ENCODE measurements at regions not wholly inside any gene's neighbourhood (a gene's known extent, or its start where the extent isn't known, plus 50 kb on each side); places are given as distances from the start of the nearest gene placed in this dataset.
"Not testable (repeated sequence)": the region's sequence is repeated elsewhere in the genome, so short reads cannot be mapped to it uniquely, and the experiment has no call there.

GRCh38 chr1:224548676-224549075, 67.4 kb upstream of the CNIH3 start:
- TF ChIP-seq CTCF (conservative IDR thresholded peaks at IDR 0.05; ENCODE audit: low read length) (no peak), EZH2phosphoT487 (IDR thresholded peaks at IDR 0.05; ENCODE audit: borderline replicate concordance) (no peak)
- Histone ChIP-seq H3K4me2 (ENCODE audit: low read depth, low read length, poor library complexity, severe bottlenecking) (no peak overlapping the region), H2AFZ (ENCODE audit: low read length) (no peak overlapping the region), H3K9ac (ENCODE audit: low read depth, low read length, poor library complexity, severe bottlenecking) (no peak overlapping the region), H3K9me2 (replicated peaks; ENCODE audit: low read depth, low read length) (no peaks in the 10 kb centered on the region), H3K36me3 (ENCODE audit: insufficient read depth, low read length) (no peaks in the 10 kb centered on the region), H3K79me2 (ENCODE audit: insufficient read depth, low read length) (no peaks in the 10 kb centered on the region), H3K9me3 (ENCODE audit: insufficient read depth, low read depth, low read length) (no peaks in the 10 kb centered on the region), H3K4me3 (ENCODE audit: low read length, poor library complexity, severe bottlenecking) (no peak overlapping the region), H3K27me3 (ENCODE audit: insufficient read depth, low read length, poor library complexity, severe bottlenecking) (no peaks in the 10 kb centered on the region), H3K4me1 (ENCODE audit: insufficient read depth, low read length, poor library complexity, severe bottlenecking) (peaks cover 10% of the 10 kb centered on the region), H4K20me1 (ENCODE audit: insufficient read depth, low read length, poor library complexity, severe bottlenecking) (no peaks in the 10 kb centered on the region), H3F3A (ENCODE audit: low read depth) (no peaks in the 10 kb centered on the region)

GRCh38 chr1:224551189-224551588, 64.9 kb upstream of the CNIH3 start:
- H3K9me2 ChIP-seq (replicated peaks; ENCODE audit: low read depth, low read length); H4K20me1 ChIP-seq (ENCODE audit: insufficient read depth, low read length, poor library complexity, severe bottlenecking); H3K9me3 ChIP-seq (ENCODE audit: insufficient read depth, low read depth, low read length); H2AFZ ChIP-seq (ENCODE audit: low read length); H3K27me3 ChIP-seq (ENCODE audit: insufficient read depth, low read length, poor library complexity, severe bottlenecking); H3F3A ChIP-seq (ENCODE audit: low read depth); H3K4me2 ChIP-seq (ENCODE audit: low read depth, low read length, poor library complexity, severe bottlenecking); H3K9ac ChIP-seq (ENCODE audit: low read depth, low read length, poor library complexity, severe bottlenecking); H3K36me3 ChIP-seq (ENCODE audit: insufficient read depth, low read length); H3K79me2 ChIP-seq (ENCODE audit: insufficient read depth, low read length); H3K4me3 ChIP-seq (ENCODE audit: low read length, poor library complexity, severe bottlenecking); H3K4me1 ChIP-seq (ENCODE audit: insufficient read depth, low read length, poor library complexity, severe bottlenecking): not testable (repeated sequence)

- no peak overlapping the region for H3K4me2 ChIP-seq (ENCODE audit: low read depth, low read length, poor library complexity, severe bottlenecking)
- no peaks in the 10 kb centered on the region for H3K9me3 ChIP-seq (ENCODE audit: insufficient read depth, low read depth, low read length)
- no peak overlapping the region for H2AFZ ChIP-seq (ENCODE audit: low read length)
- H3K4me1 ChIP-seq (ENCODE audit: insufficient read depth, low read length, poor library complexity, severe bottlenecking) = peaks cover 8% of the 10 kb centered on the region
- no peaks in the 10 kb centered on the region for H3F3A ChIP-seq (ENCODE audit: low read depth)
- H3K27me3 ChIP-seq (ENCODE audit: insufficient read depth, low read length, poor library complexity, severe bottlenecking) = no peaks in the 10 kb centered on the region
- no peak overlapping the region for H3K9ac ChIP-seq (ENCODE audit: low read depth, low read length, poor library complexity, severe bottlenecking)
- no peaks in the 10 kb centered on the region for H3K79me2 ChIP-seq (ENCODE audit: insufficient read depth, low read length)
- H4K20me1 ChIP-seq (ENCODE audit: insufficient read depth, low read length, poor library complexity, severe bottlenecking) = no peaks in the 10 kb centered on the region
- no peaks in the 10 kb centered on the region for H3K36me3 ChIP-seq (ENCODE audit: insufficient read depth, low read length)
- no peak overlapping the region for H3K4me3 ChIP-seq (ENCODE audit: low read length, poor library complexity, severe bottlenecking)
- no peaks in the 10 kb centered on the region for H3K9me2 ChIP-seq (replicated peaks; ENCODE audit: low read depth, low read length)
- no peak for TF ChIP-seq EZH2phosphoT487 (IDR thresholded peaks at IDR 0.05; ENCODE audit: borderline replicate concordance)
- no peak for TF ChIP-seq CTCF (conservative IDR thresholded peaks at IDR 0.05; ENCODE audit: low read length)
These were observed 62.1 kb upstream of the CNIH3 start for GRCh38 chr1:224554056-224554455.

GRCh38 chr1:224554620-224555259, 61.4 kb upstream of the CNIH3 start:
- Histone ChIP-seq H3K9ac (ENCODE audit: low read depth, low read length, poor library complexity, severe bottlenecking) (no peak overlapping the region), H3K27me3 (ENCODE audit: insufficient read depth, low read length, poor library complexity, severe bottlenecking) (no peaks in the 10 kb centered on the region), H4K20me1 (ENCODE audit: insufficient read depth, low read length, poor library complexity, severe bottlenecking) (no peaks in the 10 kb centered on the region), H3K79me2 (ENCODE audit: insufficient read depth, low read length) (no peaks in the 10 kb centered on the region), H3K4me1 (ENCODE audit: insufficient read depth, low read length, poor library complexity, severe bottlenecking) (peaks cover 8% of the 10 kb centered on the region), H2AFZ (ENCODE audit: low read length) (no peak overlapping the region), H3K4me2 (ENCODE audit: low read depth, low read length, poor library complexity, severe bottlenecking) (no peak overlapping the region), H3K9me2 (replicated peaks; ENCODE audit: low read depth, low read length) (no peaks in the 10 kb centered on the region), H3K9me3 (ENCODE audit: insufficient read depth, low read depth, low read length) (no peaks in the 10 kb centered on the region), H3K4me3 (ENCODE audit: low read length, poor library complexity, severe bottlenecking) (no peak overlapping the region), H3K36me3 (ENCODE audit: insufficient read depth, low read length) (no peaks in the 10 kb centered on the region), H3F3A (ENCODE audit: low read depth) (no peaks in the 10 kb centered on the region)
- TF ChIP-seq EZH2phosphoT487 (IDR thresholded peaks at IDR 0.05; ENCODE audit: borderline replicate concordance) (no peak), CTCF (conservative IDR thresholded peaks at IDR 0.05; ENCODE audit: low read length) (no peak)
